ENCODE measurements at regions not wholly inside any gene's neighbourhood (a gene's known extent, or its start where the extent isn't known, plus 50 kb on each side); places are given as distances from the start of the nearest gene placed in this dataset.

DNA sequence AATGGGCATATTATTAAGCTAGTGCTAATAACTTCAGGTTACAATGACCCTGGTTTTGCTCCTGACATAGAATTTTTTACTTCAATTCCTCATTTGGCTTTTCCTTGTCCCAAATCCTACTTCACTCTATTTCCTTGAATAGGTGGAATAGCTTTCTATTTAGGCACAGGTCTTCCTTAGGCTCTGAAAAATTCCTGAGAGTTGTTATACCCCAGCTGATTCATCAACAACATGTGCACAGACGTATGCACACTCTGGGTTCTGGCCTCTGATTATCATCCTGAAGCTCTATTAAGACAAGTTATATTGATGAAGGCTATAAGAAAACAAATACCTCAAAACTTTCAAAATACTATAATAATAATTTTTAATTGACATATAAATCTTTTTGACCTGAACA, 172.4 kb downstream of the NTMT2 start:
- no peak overlapping the region for H4K5ac ChIP-seq (ENCODE audit: insufficient read length, low read depth, low read length)
- H3K4me2 ChIP-seq (ENCODE audit: insufficient read depth in 1 of 2, low read depth in 2 of 2, low read length in 2 of 2): no peak overlapping the region
- H2AK5ac ChIP-seq (ENCODE audit: low read depth, low read length): no peak overlapping the region
- no peaks in the 10 kb centered on the region for H3K27me3 ChIP-seq (replicated peaks in 1 of 4; ENCODE audit: control insufficient read depth in 3 of 4, extremely low read depth in 1 of 4, insufficient read depth in 3 of 4, low read length in 3 of 4)
- H3K79me1 ChIP-seq (ENCODE audit: low read depth, low read length): no peaks in the 10 kb centered on the region
- DNase-seq (ENCODE audit: low read depth in 1 of 2, low spot score in 2 of 2): no peak
- no peak overlapping the region for H3K14ac ChIP-seq (ENCODE audit: insufficient read length)
- 81% methylated on average over 1 of the region's 1 CpG; no CpG with 5 or more reads in 1 of the 2 experiments for WGBS, 2 experiments (ENCODE audit: extremely low coverage in 1 of 2, insufficient coverage in 1 of 2, insufficient read length in 1 of 2, insufficient replicate concordance in 2 of 2, low coverage in 1 of 2, low lambda C conversion rate in 2 of 2, missing lambda C conversion rate in 1 of 2)
- no peak overlapping the region for H2BK15ac ChIP-seq (ENCODE audit: low read length)
- no peaks in the 10 kb centered on the region for H3K9me3 ChIP-seq (ENCODE audit: insufficient read depth in 2 of 2, low read depth in 1 of 2, low read length in 1 of 2)
- no peak overlapping the region for H3K4ac ChIP-seq (replicated peaks; ENCODE audit: insufficient read length, low read depth, low read length)
- no peaks in the 10 kb centered on the region for H4K20me1 ChIP-seq (replicated peaks in 1 of 2; ENCODE audit: control insufficient read depth in 1 of 2, insufficient read depth in 2 of 2, low read length in 2 of 2)
- no peak overlapping the region for H4K8ac ChIP-seq (ENCODE audit: extremely low read depth, insufficient read depth, low read length)
- no peak overlapping the region for H2BK12ac ChIP-seq (ENCODE audit: low read depth, low read length)
- H3K56ac ChIP-seq (replicated peaks; ENCODE audit: insufficient read length, low read depth, low read length): no peak overlapping the region
- no peak overlapping the region for H2AFZ ChIP-seq (ENCODE audit: low read length)
- CTCF ChIA-PET (ENCODE audit: partially characterized antibody): interaction anchor here (1.0 kb wide), 1 partner anchor 302 kb away, joined by 3 read pairs; no protein-coding TSS in a partner anchor
- TF ChIP-seq RFX5 (IDR thresholded peaks at IDR 0.05; ENCODE audit: borderline replicate concordance, low read depth, low read length): no peak
- no peak for TF ChIP-seq SIRT6 (IDR thresholded peaks at IDR 0.05; ENCODE audit: low read length)
- no peak for TF ChIP-seq JUN (IDR thresholded peaks at IDR 0.05; ENCODE audit: low read depth, low read length)
- TF ChIP-seq RAD21 (IDR thresholded peaks at IDR 0.05 in 1 of 2, conservative IDR thresholded peaks at IDR 0.05 in 1 of 2; ENCODE audit: low read depth in 2 of 2, low read length in 2 of 2): no peak
- TF ChIP-seq RXRA (IDR thresholded peaks at IDR 0.05; ENCODE audit: insufficient read depth, low read depth, low read length): no peak
- H3K27ac ChIP-seq (ENCODE audit: low read depth, low read length): no peak overlapping the region
- no peak overlapping the region for H3K23ac ChIP-seq (ENCODE audit: insufficient read length)
- H2BK120ac ChIP-seq (replicated peaks; ENCODE audit: low read depth, low read length): no peak overlapping the region
- no peak for FAIRE-seq
- H3K4me1 ChIP-seq (replicated peaks in 1 of 4; ENCODE audit: control insufficient read depth in 3 of 4, insufficient read depth in 4 of 4, low read length in 3 of 4): 0 out of 7 replicates have a peak, but pooled peaks cover 0 to 2% (median 0%) of the 10 kb centered on the region in 4 experiments
- no peak overlapping the region for H3K4me3 ChIP-seq (ENCODE audit: extremely low read depth in 1 of 4, insufficient read depth in 2 of 4, low read depth in 3 of 4, low read length in 4 of 4)
- no peaks in the 10 kb centered on the region for H3K23me2 ChIP-seq (ENCODE audit: low read depth, low read length)
- no peak overlapping the region for H2BK5ac ChIP-seq (ENCODE audit: low read depth, low read length)
- H3K18ac ChIP-seq (ENCODE audit: extremely low read depth, low read length): no peak overlapping the region
- no peak overlapping the region for H4K91ac ChIP-seq (replicated peaks; ENCODE audit: insufficient read length, low read length)
- no peak overlapping the region for H3K9ac ChIP-seq (replicated peaks in 1 of 4; ENCODE audit: extremely low read depth in 1 of 4, low read depth in 3 of 4, low read length in 3 of 4)
- H2BK20ac ChIP-seq (ENCODE audit: low read length): no peak overlapping the region
- no peaks in the 10 kb centered on the region for H3K36me3 ChIP-seq (ENCODE audit: control insufficient read depth in 2 of 4, insufficient read depth in 4 of 4, low read length in 3 of 4)
- H3K79me2 ChIP-seq (ENCODE audit: control insufficient read depth in 1 of 2, insufficient read depth in 2 of 2, low read length in 2 of 2): no peaks in the 10 kb centered on the region
- POLR2A ChIA-PET (ENCODE audit: partially characterized antibody): no interaction called here

All from H1 (cell line).